ENCODE measurements at regions not wholly inside any gene's neighbourhood (a gene's known extent, or its start where the extent isn't known, plus 50 kb on each side); places are given as distances from the start of the nearest gene placed in this dataset.

GRCh38 chr3:88985491-88985890 is 121.9 kb upstream of the EPHA3 start:
- TF ChIP-seq, protein P1, sequence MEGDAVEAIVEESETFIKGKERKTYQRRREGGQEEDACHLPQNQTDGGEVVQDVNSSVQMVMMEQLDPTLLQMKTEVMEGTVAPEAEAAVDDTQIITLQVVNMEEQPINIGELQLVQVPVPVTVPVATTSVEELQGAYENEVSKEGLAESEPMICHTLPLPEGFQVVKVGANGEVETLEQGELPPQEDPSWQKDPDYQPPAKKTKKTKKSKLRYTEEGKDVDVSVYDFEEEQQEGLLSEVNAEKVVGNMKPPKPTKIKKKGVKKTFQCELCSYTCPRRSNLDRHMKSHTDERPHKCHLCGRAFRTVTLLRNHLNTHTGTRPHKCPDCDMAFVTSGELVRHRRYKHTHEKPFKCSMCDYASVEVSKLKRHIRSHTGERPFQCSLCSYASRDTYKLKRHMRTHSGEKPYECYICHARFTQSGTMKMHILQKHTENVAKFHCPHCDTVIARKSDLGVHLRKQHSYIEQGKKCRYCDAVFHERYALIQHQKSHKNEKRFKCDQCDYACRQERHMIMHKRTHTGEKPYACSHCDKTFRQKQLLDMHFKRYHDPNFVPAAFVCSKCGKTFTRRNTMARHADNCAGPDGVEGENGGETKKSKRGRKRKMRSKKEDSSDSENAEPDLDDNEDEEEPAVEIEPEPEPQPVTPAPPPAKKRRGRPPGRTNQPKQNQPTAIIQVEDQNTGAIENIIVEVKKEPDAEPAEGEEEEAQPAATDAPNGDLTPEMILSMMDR (IDR thresholded peaks at IDR 0.05; ENCODE audit: poor library complexity, severe bottlenecking): no peak
- TF ChIP-seq REST (IDR thresholded peaks at IDR 0.05; ENCODE audit: borderline replicate concordance): no peak
- TF ChIP-seq POLR2AphosphoS5 (IDR thresholded peaks at IDR 0.05): no peak
- no peak for TF ChIP-seq TAF1 (IDR thresholded peaks at IDR 0.05; ENCODE audit: low read depth)
- TF ChIP-seq MXI1 (conservative IDR thresholded peaks at IDR 0.05; ENCODE audit: poor library complexity, severe bottlenecking): no peak
- TF ChIP-seq EZH2 (IDR thresholded peaks at IDR 0.05; ENCODE audit: borderline replicate concordance, insufficient read depth, low read length, poor library complexity, severe bottlenecking): no peak
- no peak for TF ChIP-seq SMC3 (conservative IDR thresholded peaks at IDR 0.05; ENCODE audit: poor library complexity)
- TF ChIP-seq RAD21 (conservative IDR thresholded peaks at IDR 0.05): no peak
- no peak for TF ChIP-seq EP300 (conservative IDR thresholded peaks at IDR 0.05; ENCODE audit: poor library complexity, severe bottlenecking)

Measured in neural cell (in vitro differentiated cells).